Endothelial cell of umbilical vein (primary cell): ENCODE measurements at regions not wholly inside any gene's neighbourhood (a gene's known extent, or its start where the extent isn't known, plus 50 kb on each side); places are given as distances from the start of the nearest gene placed in this dataset.

Experiments used
- BruUV-seq: library from RNA; stranded (reverse); fragments of 400-500 nt; replicated peaks from 2 replicates; lab custom pipeline; 2021; lab: Mats Ljungman, UMichigan
- CTCF ChIA-PET: fragments of 300-600, 350-600 bp; sonication (Branson Sonifier 250); formaldehyde crosslinking; loops from one replicate; lab custom pipeline; 2021; ENCODE audit warnings: antibody characterized with exemption, inconsistent platforms; lab: Charles Lee
- POLR2A ChIA-PET: fragments of 300-600, 350-600 bp; sonication (Branson Sonifier 250); formaldehyde crosslinking; loops from one replicate; lab custom pipeline; 2021; ENCODE audit warnings: antibody characterized with exemption, inconsistent platforms; lab: Charles Lee
- DNase-seq: peaks from one replicate; pipeline ENCODE4 v3.0.0-alpha.2; 2011; ENCODE audit warnings: low read depth, low spot score
- FAIRE-seq: peaks from 2 replicates; lab custom pipeline; 2011; peaks lifted over from hg19 to GRCh38; lab: Jason Lieb, UNC
- H2AFZ ChIP-seq: 2 replicates; pipeline ENCODE4 v1.6.0; 2012; ENCODE audit warnings: low read depth, low read length, control low read depth, inconsistent platforms
- H3K27ac ChIP-seq: 2 replicates; pipeline ENCODE4 v1.5.1; 2011; ENCODE audit warnings: low read depth, mild to moderate bottlenecking, control low read depth, low read length, moderate library complexity; ENCODE audit not compliant: insufficient read depth
- H3K27me3 ChIP-seq, 2 experiments: 2 replicates each; pipeline versions ENCODE4 v1.6.0 to v1.6.1; 2011; ENCODE audit warnings: low read length in 2 of 2, mixed read lengths in 1 of 2; ENCODE audit not compliant: control insufficient read depth in 2 of 2, insufficient read depth in 2 of 2
- H3K36me3 ChIP-seq, 2 experiments: 2 replicates in 1 of 2; 3 replicates in 1 of 2; pipeline ENCODE4 v1.5.1; 2011; ENCODE audit warnings: low read length in 2 of 2, mild to moderate bottlenecking in 1 of 2, moderate library complexity in 1 of 2; ENCODE audit not compliant: control insufficient read depth in 2 of 2, insufficient read depth in 2 of 2; ENCODE audit errors: extremely low read depth in 1 of 2
- H3K4me1 ChIP-seq: 3 replicates; pipeline ENCODE4 v1.5.1; 2011; ENCODE audit warnings: mild to moderate bottlenecking, low read length; ENCODE audit not compliant: control insufficient read depth, insufficient read depth; ENCODE audit errors: extremely low read depth
- H3K4me2 ChIP-seq: 2 replicates; pipeline ENCODE4 v1.6.1; 2011; ENCODE audit warnings: low read length, control low read depth, mixed read lengths; ENCODE audit not compliant: insufficient read depth
- H3K4me3 ChIP-seq, 3 experiments: fragments of 200-600 bp in 1 of 3; sonication (generic), shearing (Covaris generic) in 1 of 3; replicated peaks in 1 of 3; 2 replicates each; pipeline ENCODE4 v1.5.1; 2011 to 2016; ENCODE audit warnings: control low read depth in 3 of 3, low read length in 3 of 3, mild to moderate bottlenecking in 2 of 3, inconsistent platforms in 1 of 3, low read depth in 1 of 3, moderate library complexity in 1 of 3; ENCODE audit not compliant: insufficient read depth in 1 of 3
- H3K79me2 ChIP-seq: 2 replicates; pipeline ENCODE4 v1.6.0; 2012; ENCODE audit warnings: low read length, inconsistent platforms; ENCODE audit not compliant: control insufficient read depth, insufficient read depth
- H3K9ac ChIP-seq: replicated peaks from 2 replicates; pipeline ENCODE3; 2011; ENCODE audit warnings: low read length, control low read depth; ENCODE audit not compliant: insufficient read depth; ENCODE audit errors: extremely low read depth
- H3K9me1 ChIP-seq: replicated peaks from 3 replicates; pipeline ENCODE4 v1.6.0; 2011; ENCODE audit warnings: mild to moderate bottlenecking, low read length; ENCODE audit not compliant: control insufficient read depth, insufficient read depth; ENCODE audit errors: extremely low read depth
- H3K9me3 ChIP-seq: replicated peaks from 2 replicates; pipeline ENCODE4 v1.5.1; 2012; ENCODE audit warnings: low read length, inconsistent platforms; ENCODE audit not compliant: control insufficient read depth, insufficient read depth
- H4K20me1 ChIP-seq: replicated peaks from 2 replicates; pipeline ENCODE3; 2011; ENCODE audit warnings: mild to moderate bottlenecking, low read length; ENCODE audit not compliant: control insufficient read depth, insufficient read depth; ENCODE audit errors: extremely low read depth
- EZH2 ChIP-seq: IDR thresholded peaks from 2 replicates; pipeline ENCODE4 v1.6.1; 2012; ENCODE audit warnings: borderline replicate concordance, low read depth, mild to moderate bottlenecking, moderate library complexity, low read length, inconsistent platforms; ENCODE audit not compliant: severe bottlenecking
- FOS ChIP-seq: IDR thresholded peaks from 2 replicates; pipeline ENCODE4 v1.6.1; 2011; ENCODE audit warnings: mild to moderate bottlenecking, low read length, moderate library complexity, borderline replicate concordance; ENCODE audit not compliant: insufficient read depth
- GATA2 ChIP-seq: IDR thresholded peaks from 2 replicates; pipeline ENCODE4 v1.7.0; 2011; ENCODE audit warnings: low read depth, mild to moderate bottlenecking, moderate library complexity, mixed read lengths, low read length; ENCODE audit not compliant: insufficient read length, insufficient read depth
- JUN ChIP-seq: IDR thresholded peaks from 2 replicates; pipeline ENCODE4 v1.6.1; 2011; ENCODE audit warnings: borderline replicate concordance, low read depth; ENCODE audit not compliant: insufficient read length, insufficient read depth
- MYC ChIP-seq: IDR thresholded peaks from one replicate; pipeline ENCODE4 v1.6.1; 2011; ENCODE audit warnings: mild to moderate bottlenecking, low read depth, low read length
- POLR2A ChIP-seq: IDR thresholded peaks from 2 replicates; pipeline ENCODE4 v1.6.1; 2012; ENCODE audit warnings: low read depth, mild to moderate bottlenecking, control low read depth, low read length
- POLR2AphosphoS5 ChIP-seq: IDR thresholded peaks from 2 replicates; pipeline ENCODE4 v1.6.1; 2012; ENCODE audit warnings: low read depth, mild to moderate bottlenecking, control low read depth, low read length, moderate library complexity; ENCODE audit not compliant: insufficient read depth
- dilution Hi-C: fragments of 300-500 bp; cut with MboI; formaldehyde crosslinking; loops from one replicate; pipeline ENCODE4 v1.15.0; 2019; ENCODE audit warnings: low sequenced_read_pairs; ENCODE audit not compliant: extremely low pct_ligation_motif_present
- intact Hi-C: fragments of 100-400 bp; cut with micrococcal nuclease; formaldehyde crosslinking; loops from one replicate; pipeline ENCODE4 v1.10.0; 2022
- TF ChIP-seq, protein P1 (sequence below): IDR thresholded peaks from 2 replicates; pipeline ENCODE4 v1.6.1; 2011; ENCODE audit not compliant: insufficient read depth, insufficient read length
- TF ChIP-seq, protein P2 (sequence below), 2 donors: IDR thresholded peaks; 1 replicate in 1 of 2; 2 replicates in 1 of 2; pipeline ENCODE4 v1.5.1; 2011; ENCODE audit warnings: low read length in 2 of 2, mild to moderate bottlenecking in 2 of 2, moderate library complexity in 2 of 2, control low read depth in 1 of 2, inconsistent platforms in 1 of 2, low read depth in 1 of 2; ENCODE audit not compliant: insufficient read depth in 1 of 2; ENCODE audit errors: extremely low read depth in 1 of 2

- no peaks in the 10 kb centered on the region for H3K36me3 ChIP-seq
- ChIA-PET CTCF (no interaction called here), POLR2A (no interaction called here)
- intact Hi-C loops: no loop called here
- H3K27me3 ChIP-seq: no peaks in the 10 kb centered on the region
- no peaks in the 10 kb centered on the region for H3K4me1 ChIP-seq
- no peak for TF ChIP-seq POLR2A
- TF ChIP-seq GATA2: no peak
- TF ChIP-seq, protein P1, sequence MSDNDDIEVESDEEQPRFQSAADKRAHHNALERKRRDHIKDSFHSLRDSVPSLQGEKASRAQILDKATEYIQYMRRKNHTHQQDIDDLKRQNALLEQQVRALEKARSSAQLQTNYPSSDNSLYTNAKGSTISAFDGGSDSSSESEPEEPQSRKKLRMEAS: no peak
- TF ChIP-seq FOS: no peak
- TF ChIP-seq POLR2AphosphoS5: no peak
- TF ChIP-seq, protein P2, sequence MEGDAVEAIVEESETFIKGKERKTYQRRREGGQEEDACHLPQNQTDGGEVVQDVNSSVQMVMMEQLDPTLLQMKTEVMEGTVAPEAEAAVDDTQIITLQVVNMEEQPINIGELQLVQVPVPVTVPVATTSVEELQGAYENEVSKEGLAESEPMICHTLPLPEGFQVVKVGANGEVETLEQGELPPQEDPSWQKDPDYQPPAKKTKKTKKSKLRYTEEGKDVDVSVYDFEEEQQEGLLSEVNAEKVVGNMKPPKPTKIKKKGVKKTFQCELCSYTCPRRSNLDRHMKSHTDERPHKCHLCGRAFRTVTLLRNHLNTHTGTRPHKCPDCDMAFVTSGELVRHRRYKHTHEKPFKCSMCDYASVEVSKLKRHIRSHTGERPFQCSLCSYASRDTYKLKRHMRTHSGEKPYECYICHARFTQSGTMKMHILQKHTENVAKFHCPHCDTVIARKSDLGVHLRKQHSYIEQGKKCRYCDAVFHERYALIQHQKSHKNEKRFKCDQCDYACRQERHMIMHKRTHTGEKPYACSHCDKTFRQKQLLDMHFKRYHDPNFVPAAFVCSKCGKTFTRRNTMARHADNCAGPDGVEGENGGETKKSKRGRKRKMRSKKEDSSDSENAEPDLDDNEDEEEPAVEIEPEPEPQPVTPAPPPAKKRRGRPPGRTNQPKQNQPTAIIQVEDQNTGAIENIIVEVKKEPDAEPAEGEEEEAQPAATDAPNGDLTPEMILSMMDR (IDR thresholded peaks at IDR 0.05; ENCODE audit: extremely low read depth in 1 of 2, insufficient read depth in 1 of 2, low read depth in 1 of 2, low read length in 2 of 2): no peak
- TF ChIP-seq EZH2: no peak
- TF ChIP-seq JUN: no peak
- no peak for TF ChIP-seq MYC
- no peaks in the 10 kb centered on the region for H3K9me1 ChIP-seq
- peaks cover 15% of the 10 kb centered on the region for H3K9me3 ChIP-seq
- no peak for FAIRE-seq
- H3K9ac ChIP-seq: no peak overlapping the region
- no peak for DNase-seq
- dilution Hi-C loops: no loop called here
- H2AFZ ChIP-seq: no peak overlapping the region
- BruUV-seq: no TSS peak
- H4K20me1 ChIP-seq: no peaks in the 10 kb centered on the region
- H3K4me3 ChIP-seq: no peak overlapping the region
- H3K27ac ChIP-seq: no peak overlapping the region
- H3K79me2 ChIP-seq: no peaks in the 10 kb centered on the region
- H3K4me2 ChIP-seq: no peak overlapping the region
These were observed 621.4 kb downstream of the BRD1 start for GRCh38 chr22:49206281-49206680.
